Myocyte (in vitro differentiated cells): ENCODE measurements at regions not wholly inside any gene's neighbourhood (a gene's known extent, or its start where the extent isn't known, plus 50 kb on each side); places are given as distances from the start of the nearest gene placed in this dataset.
"Not testable (repeated sequence)": the region's sequence is repeated elsewhere in the genome, so short reads cannot be mapped to it uniquely, and the experiment has no call there.

Source experiments
- DNase-seq: peaks from one replicate; pipeline ENCODE4 v3.0.0-alpha.2; 2012; ENCODE audit warnings: low read depth

GRCh38 chr1:213761845-213762407 lies 225.8 kb upstream of the PROX1 start:
- DNase-seq = no peak

GRCh38 chr1:213767683-213768082 lies 220.1 kb upstream of the PROX1 start:
- DNase-seq = no peak

- DNase-seq = no peak
These were observed 215.4 kb upstream of the PROX1 start for GRCh38 chr1:213772128-213773063.

GRCh38 chr1:213773975-213774374 lies 213.8 kb upstream of the PROX1 start:
- no peak for DNase-seq

GRCh38 chr1:213776969-213777368 lies 210.8 kb upstream of the PROX1 start:
- no peak for DNase-seq

- no peak for DNase-seq
These were observed 208.5 kb upstream of the PROX1 start for GRCh38 chr1:213779228-213779627.

GRCh38 chr1:213782941-213783672 lies 204.7 kb upstream of the PROX1 start:
- DNase-seq = no peak

GRCh38 chr1:213783893-213784292 lies 203.9 kb upstream of the PROX1 start:
- DNase-seq = no peak

GRCh38 chr1:213786683-213787082 lies 201.1 kb upstream of the PROX1 start:
- DNase-seq = no peak

GRCh38 chr1:213790565-213790964 lies 197.2 kb upstream of the PROX1 start:
- no peak for DNase-seq

- no peak for DNase-seq
These were observed 194.2 kb upstream of the PROX1 start for GRCh38 chr1:213793482-213794067.

- no peak for DNase-seq
These were observed 191.2 kb upstream of the PROX1 start for GRCh38 chr1:213796525-213796924.

- not testable (repeated sequence) for DNase-seq
These were observed 179.5 kb upstream of the PROX1 start for GRCh38 chr1:213808288-213808687.

- DNase-seq = no peak
These were observed 170.6 kb upstream of the PROX1 start for GRCh38 chr1:213817156-213817555.

GRCh38 chr1:213820362-213821149 lies 167.2 kb upstream of the PROX1 start:
- no peak for DNase-seq

- no peak for DNase-seq
These were observed 166.4 kb upstream of the PROX1 start for GRCh38 chr1:213821175-213821942.

GRCh38 chr1:213821943-213822334 lies 165.8 kb upstream of the PROX1 start:
- no peak for DNase-seq

GRCh38 chr1:213826891-213827290 lies 160.9 kb upstream of the PROX1 start:
- no peak for DNase-seq

- no peak for DNase-seq
These were observed 158.9 kb upstream of the PROX1 start for GRCh38 chr1:213828867-213829266.

- no peak for DNase-seq
These were observed 158.0 kb upstream of the PROX1 start for GRCh38 chr1:213829780-213830179.
